HEK293T (cell line): ENCODE measurements at regions not wholly inside any gene's neighbourhood (a gene's known extent, or its start where the extent isn't known, plus 50 kb on each side); places are given as distances from the start of the nearest gene placed in this dataset.

ENCODE experiments used
- ARNT ChIP-seq: fragments of 450-650 bp; IDR thresholded peaks from 2 replicates; pipeline ENCODE4 v1.6.1; 2017; ENCODE audit warnings: mild to moderate bottlenecking
- BHLHE40 ChIP-seq: fragments of 450-650 bp; IDR thresholded peaks from 2 replicates; pipeline ENCODE4 v1.6.1; 2016; ENCODE audit warnings: mild to moderate bottlenecking, moderate library complexity, borderline replicate concordance
- CTBP1 ChIP-seq: fragments of 450-650 bp; IDR thresholded peaks from 2 replicates; pipeline ENCODE4 v1.6.1; 2016; ENCODE audit warnings: borderline replicate concordance
- ELF4 ChIP-seq: fragments of 450-650 bp; IDR thresholded peaks from 2 replicates; pipeline ENCODE4 v1.6.1; 2017; ENCODE audit warnings: antibody characterized with exemption
- FOXA1 ChIP-seq: fragments of 450-650 bp; IDR thresholded peaks from 2 replicates; pipeline ENCODE4 v1.6.1; 2016; ENCODE audit warnings: mild to moderate bottlenecking
- FOXK2 ChIP-seq: fragments of 450-650 bp; IDR thresholded peaks from 2 replicates; pipeline ENCODE4 v1.6.1; 2016; ENCODE audit warnings: mild to moderate bottlenecking
- LEF1 ChIP-seq: fragments of 450-650 bp; IDR thresholded peaks from 2 replicates; pipeline ENCODE4 v1.6.1; 2017; ENCODE audit warnings: mild to moderate bottlenecking, borderline replicate concordance
- PKNOX1 ChIP-seq: fragments of 450-650 bp; IDR thresholded peaks from 2 replicates; pipeline ENCODE4 v1.6.1; 2016
- SP1 ChIP-seq: fragments of 450-650 bp; IDR thresholded peaks from 2 replicates; pipeline ENCODE4 v1.6.1; 2017
- SUZ12 ChIP-seq: fragments of 450-650 bp; IDR thresholded peaks from 2 replicates; pipeline ENCODE4 v1.6.1; 2016; ENCODE audit warnings: mild to moderate bottlenecking
- ZNF384 ChIP-seq: fragments of 450-650 bp; IDR thresholded peaks from 2 replicates; pipeline ENCODE4 v1.6.1; 2016

- no peak for TF ChIP-seq SUZ12
- no peak for TF ChIP-seq ARNT
- TF ChIP-seq FOXA1 = no peak
- TF ChIP-seq BHLHE40 = no peak
- TF ChIP-seq ZNF384 = no peak
- TF ChIP-seq LEF1 = no peak
- no peak for TF ChIP-seq FOXK2
- TF ChIP-seq CTBP1 = no peak
- no peak for TF ChIP-seq ELF4
- no peak for TF ChIP-seq PKNOX1
- TF ChIP-seq SP1 = no peak
These were observed 501.9 kb downstream of the TMEM135 start for GRCh38 chr11:87539596-87539995.
